22Rv1 (cell line): ENCODE measurements at regions not wholly inside any gene's neighbourhood (a gene's known extent, or its start where the extent isn't known, plus 50 kb on each side); places are given as distances from the start of the nearest gene placed in this dataset.

Experiments
- ZFX ChIP-seq: fragments of 450-650 bp; IDR thresholded peaks from 2 replicates; pipeline ENCODE4 v1.6.1; 2017; ENCODE audit warnings: antibody characterized with exemption, borderline replicate concordance
- TF ChIP-seq, protein P1 (sequence below): fragments of 450-650 bp; IDR thresholded peaks from 2 replicates; pipeline ENCODE4 v1.5.1; 2017; ENCODE audit warnings: mild to moderate bottlenecking

DNA sequence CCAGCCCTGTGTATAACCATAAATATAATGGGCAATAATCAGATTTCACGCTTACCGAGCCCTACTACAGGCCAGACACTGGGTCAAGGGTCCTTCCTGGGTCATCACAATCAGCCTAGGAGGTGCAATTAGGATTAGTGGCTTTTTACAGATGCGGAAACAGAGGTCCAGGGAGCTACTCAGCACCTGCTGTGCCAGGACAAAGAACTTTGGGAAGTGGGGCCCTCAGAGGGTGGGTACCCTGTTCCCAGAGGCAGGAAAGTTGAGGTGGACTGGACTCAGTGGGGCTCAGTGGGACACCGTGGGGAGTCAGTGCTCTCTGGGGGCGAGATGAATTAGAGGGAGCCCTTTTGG lies 77.2 kb downstream of the CEBPB start:
- TF ChIP-seq, protein P1, sequence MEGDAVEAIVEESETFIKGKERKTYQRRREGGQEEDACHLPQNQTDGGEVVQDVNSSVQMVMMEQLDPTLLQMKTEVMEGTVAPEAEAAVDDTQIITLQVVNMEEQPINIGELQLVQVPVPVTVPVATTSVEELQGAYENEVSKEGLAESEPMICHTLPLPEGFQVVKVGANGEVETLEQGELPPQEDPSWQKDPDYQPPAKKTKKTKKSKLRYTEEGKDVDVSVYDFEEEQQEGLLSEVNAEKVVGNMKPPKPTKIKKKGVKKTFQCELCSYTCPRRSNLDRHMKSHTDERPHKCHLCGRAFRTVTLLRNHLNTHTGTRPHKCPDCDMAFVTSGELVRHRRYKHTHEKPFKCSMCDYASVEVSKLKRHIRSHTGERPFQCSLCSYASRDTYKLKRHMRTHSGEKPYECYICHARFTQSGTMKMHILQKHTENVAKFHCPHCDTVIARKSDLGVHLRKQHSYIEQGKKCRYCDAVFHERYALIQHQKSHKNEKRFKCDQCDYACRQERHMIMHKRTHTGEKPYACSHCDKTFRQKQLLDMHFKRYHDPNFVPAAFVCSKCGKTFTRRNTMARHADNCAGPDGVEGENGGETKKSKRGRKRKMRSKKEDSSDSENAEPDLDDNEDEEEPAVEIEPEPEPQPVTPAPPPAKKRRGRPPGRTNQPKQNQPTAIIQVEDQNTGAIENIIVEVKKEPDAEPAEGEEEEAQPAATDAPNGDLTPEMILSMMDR, result no peak
- TF ChIP-seq ZFX, result no peak
